ENCODE measurements at regions not wholly inside any gene's neighbourhood (a gene's known extent, or its start where the extent isn't known, plus 50 kb on each side); places are given as distances from the start of the nearest gene placed in this dataset.

- ATAC-seq (ENCODE audit: low FRiP score in 2 of 2), result no peak
- no peak overlapping the region for H3K27ac ChIP-seq
- TF ChIP-seq EP300 (IDR thresholded peaks at IDR 0.05), result no peak
- TF ChIP-seq CTCF (IDR thresholded peaks at IDR 0.05), result no peak
- TF ChIP-seq POLR2AphosphoS5 (IDR thresholded peaks at IDR 0.05), result no peak
- no peak for TF ChIP-seq POLR2A (IDR thresholded peaks at IDR 0.05)
- H3K4me3 ChIP-seq, result no peak overlapping the region
- WGBS, 2 donors, result 63 to 96% methylated on average over 3 to 8 of the region's 8 CpGs
- no peaks in the 10 kb centered on the region for H3K4me1 ChIP-seq
- H3K27me3 ChIP-seq, result no peaks in the 10 kb centered on the region
- H3K9me3 ChIP-seq, result peaks cover 0 to 7% (median 0%) of the 10 kb centered on the region in 4 donors
- H3K36me3 ChIP-seq, result no peaks in the 10 kb centered on the region
- no peak for DNase-seq
These were observed 681.5 kb downstream of the MATN1 start for GRCh38 chr1:30041741-30042437.

DNA sequence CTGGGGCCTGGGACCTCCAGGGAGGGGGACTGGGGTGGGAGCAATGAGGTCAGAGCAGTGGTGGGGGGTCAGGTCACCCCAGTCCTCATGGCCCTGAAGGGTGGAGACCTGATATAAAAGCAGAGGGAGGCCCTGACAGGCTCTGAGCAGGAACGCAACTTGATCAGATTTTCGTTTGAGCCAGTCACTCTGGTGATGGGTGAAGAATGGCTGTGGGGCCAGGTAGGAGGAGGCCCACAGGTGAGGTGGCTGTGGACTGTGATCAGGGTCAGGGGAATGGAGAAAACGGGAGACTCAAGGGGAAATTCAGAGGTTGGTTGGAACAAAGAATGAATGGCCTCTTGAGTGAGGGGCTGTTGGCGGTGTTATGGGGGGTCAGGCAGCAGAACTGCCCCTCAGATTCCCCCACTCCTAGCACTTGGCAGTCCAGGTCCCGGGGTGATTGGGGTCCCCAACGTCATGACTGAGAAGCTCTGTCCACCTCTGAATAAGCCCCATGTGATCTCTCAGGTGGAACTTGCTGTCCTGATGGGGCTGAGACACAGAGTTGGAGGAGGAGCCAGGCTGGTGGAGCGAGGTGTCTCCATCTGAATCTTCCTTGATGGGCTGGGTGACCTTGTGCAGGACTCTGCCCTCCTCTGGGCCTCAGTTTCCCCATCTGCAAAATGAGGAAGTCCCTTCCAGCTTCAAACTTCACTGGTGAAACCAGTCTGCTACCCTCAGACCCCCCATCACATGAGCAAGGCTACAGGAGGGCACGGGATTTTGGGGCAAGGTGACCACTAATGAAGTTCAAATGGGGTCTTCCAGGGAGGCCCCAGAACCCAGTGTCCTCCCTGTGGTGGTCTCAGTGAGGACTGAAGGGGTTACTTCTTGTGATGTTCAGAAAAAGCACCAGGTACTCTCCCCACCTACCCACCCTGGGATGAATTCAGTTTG is 683.0 kb downstream of the MATN1 start:
- ATAC-seq (ENCODE audit: low FRiP score in 2 of 2), result no peak
- no peaks in the 10 kb centered on the region for H3K4me1 ChIP-seq
- TF ChIP-seq CTCF (IDR thresholded peaks at IDR 0.05) (no peak), EP300 (IDR thresholded peaks at IDR 0.05) (no peak)
- peaks cover 0 to 7% (median 0%) of the 10 kb centered on the region in 4 donors for H3K9me3 ChIP-seq
- WGBS, 2 donors, result 84 to 89% methylated on average over 4 to 8 of the region's 8 CpGs
- DNase-seq, result no peak
- no peaks in the 10 kb centered on the region for H3K36me3 ChIP-seq
- no peak overlapping the region for H3K27ac ChIP-seq
- no peaks in the 10 kb centered on the region for H3K27me3 ChIP-seq
- no peak overlapping the region for H3K4me3 ChIP-seq

- Histone ChIP-seq H3K27ac (no peak overlapping the region), H3K27me3 (no peaks in the 10 kb centered on the region), H3K36me3 (no peaks in the 10 kb centered on the region), H3K4me3 (no peak overlapping the region), H3K4me1 (no peaks in the 10 kb centered on the region), H3K9me3 (peaks cover 0 to 7% (median 0%) of the 10 kb centered on the region in 4 donors)
- no peak for ATAC-seq (ENCODE audit: low FRiP score in 2 of 2)
- WGBS, 2 donors, result 79 to 85% methylated on average over 9 to 10 of the region's 10 CpGs
- DNase-seq, result no peak
- TF ChIP-seq POLR2A (IDR thresholded peaks at IDR 0.05) (no peak), CTCF (IDR thresholded peaks at IDR 0.05) (no peak), EP300 (IDR thresholded peaks at IDR 0.05) (no peak), POLR2AphosphoS5 (IDR thresholded peaks at IDR 0.05) (no peak)
These were observed 683.9 kb downstream of the MATN1 start for GRCh38 chr1:30039354-30040080.

DNA sequence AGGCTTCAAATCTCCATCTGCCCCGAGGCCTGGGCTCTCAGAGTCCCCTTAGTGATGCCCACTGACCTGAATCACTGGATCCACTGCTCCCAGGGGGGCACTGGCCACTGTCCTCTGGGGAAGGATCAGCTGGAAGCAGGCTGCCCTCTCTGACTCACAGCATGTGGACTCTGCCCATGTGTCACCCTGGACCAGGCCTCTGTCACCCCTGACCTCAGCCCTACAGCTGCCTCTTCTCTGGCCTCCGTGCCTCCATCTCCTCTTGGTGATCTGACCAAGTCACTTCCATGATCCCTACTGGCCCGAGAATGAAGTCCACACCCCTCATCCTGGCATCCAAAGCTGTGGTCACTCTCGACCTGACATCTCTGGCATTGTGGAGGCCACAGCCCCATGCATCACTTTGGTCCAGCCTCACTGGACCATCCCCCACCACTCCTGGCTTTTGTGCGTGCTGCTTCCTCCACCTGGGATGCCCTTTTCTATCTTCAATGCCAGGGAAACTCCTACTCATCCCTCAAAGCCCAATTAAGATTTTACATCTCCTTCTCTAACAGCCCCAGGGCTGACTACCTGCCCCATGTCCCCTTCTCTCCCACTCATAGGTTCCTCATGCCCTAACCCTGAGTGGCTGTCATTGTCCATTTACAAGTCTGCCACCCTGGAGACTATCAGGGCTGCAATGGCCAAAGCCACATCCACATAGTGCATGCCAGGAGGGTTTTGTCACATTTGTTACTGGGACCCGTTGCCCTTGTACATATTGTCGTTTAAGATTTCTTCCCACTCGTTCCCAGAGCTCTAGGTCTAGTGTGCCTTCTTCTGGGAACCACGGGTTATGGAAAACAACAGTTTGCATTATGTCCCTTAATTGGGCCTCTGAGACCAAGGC is 685.0 kb downstream of the MATN1 start:
- Histone ChIP-seq H3K27me3 (peaks cover 0 to 5% (median 0%) of the 10 kb centered on the region in 4 donors), H3K4me1 (no peaks in the 10 kb centered on the region), H3K4me3 (no peak overlapping the region), H3K27ac (no peak overlapping the region), H3K36me3 (no peaks in the 10 kb centered on the region), H3K9me3 (peaks cover 0 to 7% (median 0%) of the 10 kb centered on the region in 4 donors)
- no peak for TF ChIP-seq POLR2AphosphoS5 (IDR thresholded peaks at IDR 0.05)
- TF ChIP-seq EP300 (IDR thresholded peaks at IDR 0.05), result no peak
- TF ChIP-seq POLR2A (IDR thresholded peaks at IDR 0.05), result no peak
- no peak for TF ChIP-seq CTCF (IDR thresholded peaks at IDR 0.05)
- DNase-seq, result no peak
- no peak for ATAC-seq (ENCODE audit: low FRiP score in 2 of 2)
- 73 to 84% methylated on average over 7 to 9 of the region's 9 CpGs for WGBS, 2 donors

All from upper lobe of left lung (tissue), 6 donors.